ENCODE measurements at regions not wholly inside any gene's neighbourhood (a gene's known extent, or its start where the extent isn't known, plus 50 kb on each side); places are given as distances from the start of the nearest gene placed in this dataset.

- DNase-seq (ENCODE audit: low spot score) = no peak
Measured at GRCh38 chr5:42360056-42360455, 63.2 kb upstream of the GHR start.

- no peak for DNase-seq (ENCODE audit: low spot score)
Measured at GRCh38 chr5:42360616-42361314, 62.5 kb upstream of the GHR start.

DNA sequence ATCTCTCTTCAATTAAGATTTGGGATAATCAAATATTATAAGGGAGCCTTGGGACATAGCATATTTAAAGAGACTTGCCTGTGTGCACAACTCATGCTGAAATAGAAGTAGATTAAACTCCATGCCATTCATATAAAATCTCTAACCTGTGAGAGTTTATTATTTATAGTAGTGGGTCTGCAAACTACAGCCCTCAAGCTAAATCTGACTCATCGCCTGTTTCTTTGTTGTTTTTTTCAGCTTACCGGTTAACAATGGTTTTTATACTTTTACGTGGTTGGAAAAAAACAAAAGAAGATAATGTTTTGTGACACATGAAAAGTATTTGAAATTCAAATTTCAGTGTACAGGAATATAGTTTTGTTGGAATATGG is 61.9 kb upstream of the GHR start:
- no peak for DNase-seq (ENCODE audit: low spot score)

DNA sequence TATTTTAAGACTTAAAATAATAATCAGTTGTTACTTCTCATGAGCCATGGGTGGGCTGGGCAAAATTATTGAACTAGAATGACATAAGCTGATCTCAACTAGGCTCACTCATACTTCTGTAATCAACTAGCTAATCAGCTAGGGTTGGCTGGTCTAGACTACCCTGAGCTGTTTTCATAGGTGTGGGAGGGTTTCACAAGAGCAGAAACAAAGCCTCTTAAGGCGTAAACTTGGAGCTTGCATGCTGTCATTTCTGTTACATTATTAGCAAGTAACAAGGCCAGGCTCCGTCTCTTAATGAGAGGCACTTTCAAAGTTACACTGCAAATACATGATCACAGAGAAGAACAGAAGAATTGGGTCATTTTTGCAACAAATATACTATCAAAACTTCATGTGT is 57.2 kb upstream of the GHR start:
- no peak for DNase-seq (ENCODE audit: low spot score)

Data from germinal center (tissue), 1 donor.